ENCODE measurements at regions not wholly inside any gene's neighbourhood (a gene's known extent, or its start where the extent isn't known, plus 50 kb on each side); places are given as distances from the start of the nearest gene placed in this dataset.

GRCh38 chr4:80124246-80125211 is 51.5 kb upstream of the ANTXR2 start:
- no peak overlapping the region for H3K27ac ChIP-seq
- H3K9me3 ChIP-seq: no peaks in the 10 kb centered on the region
- TF ChIP-seq CTCF (IDR thresholded peaks at IDR 0.05): no peak
- TF ChIP-seq POLR2A (IDR thresholded peaks at IDR 0.05): no peak
- ATAC-seq (no peak), DNase-seq (no peak)
- WGBS, 2 donors: 45 to 65% methylated on average over 1 of the region's 1 CpG
- intact Hi-C loops (cut with DNase I): no loop called here
- H3K27me3 ChIP-seq: no peaks in the 10 kb centered on the region
- H3K4me1 ChIP-seq: no peaks in the 10 kb centered on the region
- no peaks in the 10 kb centered on the region for H3K36me3 ChIP-seq (replicated peaks in 1 of 2; ENCODE audit: insufficient read depth in 1 of 2, low read depth in 2 of 2)
- H3K4me3 ChIP-seq: no peak overlapping the region
